BJ (cell line): ENCODE measurements at regions not wholly inside any gene's neighbourhood (a gene's known extent, or its start where the extent isn't known, plus 50 kb on each side); places are given as distances from the start of the nearest gene placed in this dataset.
A peak's percentile ranks its signal among the peaks of the same experiment; 100 is the strongest.

Experiments
- CTCF ChIA-PET: fragments of 350-600 bp; formaldehyde crosslinking; extraction: SDS; loops from one replicate; lab custom pipeline; 2021; ENCODE audit warnings: antibody characterized with exemption, inconsistent platforms; lab: Yijun Ruan, JAX
- POLR2A ChIA-PET: fragments of 300-600 bp; sonication (Branson Sonifier 250); formaldehyde crosslinking; extraction: SDS; loops from one replicate; lab custom pipeline; 2021; ENCODE audit warnings: antibody characterized with exemption; lab: Charles Lee
- DNase-seq: peaks from one replicate; pipeline ENCODE4 v3.0.0-alpha.2; 2011; ENCODE audit warnings: low read depth
- H3K27me3 ChIP-seq: 2 replicates; pipeline ENCODE4 v1.6.0; 2011; ENCODE audit warnings: low read length; ENCODE audit not compliant: control insufficient read depth, insufficient read depth
- H3K36me3 ChIP-seq: 2 replicates; pipeline ENCODE4 v1.5.1; 2011; ENCODE audit warnings: low read length; ENCODE audit not compliant: control insufficient read depth, insufficient read depth
- H3K4me3 ChIP-seq: 2 replicates; pipeline ENCODE4 v1.5.1; 2011; ENCODE audit warnings: low read depth, mild to moderate bottlenecking, control low read depth, low read length
- CTCF ChIP-seq: IDR thresholded peaks from 2 replicates; pipeline ENCODE4 v1.5.1; 2011; ENCODE audit warnings: low read depth, mild to moderate bottlenecking, control low read depth, inconsistent platforms, low read length, moderate library complexity; ENCODE audit not compliant: insufficient read depth

- no peak for DNase-seq
- ChIA-PET CTCF (no interaction called here), POLR2A (no interaction called here)
- no peak for TF ChIP-seq CTCF
- Histone ChIP-seq H3K36me3 (no peaks in the 10 kb centered on the region), H3K4me3 (no peak overlapping the region), H3K27me3 (no peaks in the 10 kb centered on the region)
These were observed 454.9 kb downstream of the KCNJ2 start for GRCh38 chr17:70624211-70624610.

GRCh38 chr17:70629902-70630301 lies 460.6 kb downstream of the KCNJ2 start:
- Histone ChIP-seq H3K36me3 (no peaks in the 10 kb centered on the region), H3K4me3 (no peak overlapping the region), H3K27me3 (no peaks in the 10 kb centered on the region)
- POLR2A ChIA-PET = no interaction called here
- CTCF ChIA-PET = interaction anchor here (0.7 to 1.6 kb wide), 3 partner anchors 273 to 1104 kb away, joined by 3 to 9 read pairs (median 5); no protein-coding TSS in a partner anchor
- TF ChIP-seq CTCF = no peak
- DNase-seq = no peak

- peak; percentile 66 for TF ChIP-seq CTCF
- CTCF ChIA-PET = no interaction called here
- H3K4me3 ChIP-seq = no peak overlapping the region
- no peaks in the 10 kb centered on the region for H3K36me3 ChIP-seq
- no peak for DNase-seq
- no peaks in the 10 kb centered on the region for H3K27me3 ChIP-seq
- POLR2A ChIA-PET = no interaction called here
These were observed 467.3 kb downstream of the KCNJ2 start for GRCh38 chr17:70636517-70637133.

GRCh38 chr17:70642059-70642458 lies 472.7 kb downstream of the KCNJ2 start:
- POLR2A ChIA-PET = no interaction called here
- CTCF ChIA-PET = no interaction called here
- no peak for TF ChIP-seq CTCF
- Histone ChIP-seq H3K27me3 (no peaks in the 10 kb centered on the region), H3K4me3 (no peak overlapping the region), H3K36me3 (no peaks in the 10 kb centered on the region)
- DNase-seq = no peak

- ChIA-PET POLR2A (no interaction called here), CTCF (no interaction called here)
- no peak for DNase-seq
- no peak for TF ChIP-seq CTCF
- Histone ChIP-seq H3K36me3 (no peaks in the 10 kb centered on the region), H3K27me3 (no peaks in the 10 kb centered on the region), H3K4me3 (no peak overlapping the region)
These were observed 474.8 kb downstream of the KCNJ2 start for GRCh38 chr17:70644096-70644495.
